ENCODE measurements at regions not wholly inside any gene's neighbourhood (a gene's known extent, or its start where the extent isn't known, plus 50 kb on each side); places are given as distances from the start of the nearest gene placed in this dataset.

DNA sequence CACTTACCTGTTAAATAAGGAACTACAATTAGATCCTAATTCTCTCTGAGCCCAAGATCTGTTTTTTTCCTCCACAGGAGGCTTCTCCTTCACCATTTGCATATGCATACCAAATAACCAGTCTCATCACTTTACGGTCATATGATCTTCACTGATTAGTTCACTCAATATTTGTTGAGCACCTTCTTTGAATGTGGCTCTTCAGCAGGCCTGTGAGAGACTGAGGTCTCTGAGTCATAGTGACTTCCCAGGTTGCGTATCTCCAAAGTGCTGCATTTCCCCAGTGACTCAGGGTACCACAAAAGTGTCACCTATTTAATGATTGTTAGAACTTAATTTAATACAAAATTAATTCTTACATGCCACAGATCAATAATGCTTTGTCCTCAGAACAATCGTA lies 108.8 kb upstream of the TRIB2 start:
- TF ChIP-seq, protein P1, sequence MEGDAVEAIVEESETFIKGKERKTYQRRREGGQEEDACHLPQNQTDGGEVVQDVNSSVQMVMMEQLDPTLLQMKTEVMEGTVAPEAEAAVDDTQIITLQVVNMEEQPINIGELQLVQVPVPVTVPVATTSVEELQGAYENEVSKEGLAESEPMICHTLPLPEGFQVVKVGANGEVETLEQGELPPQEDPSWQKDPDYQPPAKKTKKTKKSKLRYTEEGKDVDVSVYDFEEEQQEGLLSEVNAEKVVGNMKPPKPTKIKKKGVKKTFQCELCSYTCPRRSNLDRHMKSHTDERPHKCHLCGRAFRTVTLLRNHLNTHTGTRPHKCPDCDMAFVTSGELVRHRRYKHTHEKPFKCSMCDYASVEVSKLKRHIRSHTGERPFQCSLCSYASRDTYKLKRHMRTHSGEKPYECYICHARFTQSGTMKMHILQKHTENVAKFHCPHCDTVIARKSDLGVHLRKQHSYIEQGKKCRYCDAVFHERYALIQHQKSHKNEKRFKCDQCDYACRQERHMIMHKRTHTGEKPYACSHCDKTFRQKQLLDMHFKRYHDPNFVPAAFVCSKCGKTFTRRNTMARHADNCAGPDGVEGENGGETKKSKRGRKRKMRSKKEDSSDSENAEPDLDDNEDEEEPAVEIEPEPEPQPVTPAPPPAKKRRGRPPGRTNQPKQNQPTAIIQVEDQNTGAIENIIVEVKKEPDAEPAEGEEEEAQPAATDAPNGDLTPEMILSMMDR (conservative IDR thresholded peaks at IDR 0.05; ENCODE audit: low read length): no peak
- TF ChIP-seq EZH2phosphoT487 (IDR thresholded peaks at IDR 0.05; ENCODE audit: borderline replicate concordance, low read depth, low read length): no peak
